Esophagus squamous epithelium (tissue), 4 donors: ENCODE measurements at regions not wholly inside any gene's neighbourhood (a gene's known extent, or its start where the extent isn't known, plus 50 kb on each side); places are given as distances from the start of the nearest gene placed in this dataset.

Experiments
- POLR2A ChIP-seq, 4 donors: fragments of 450-650 bp; IDR thresholded peaks; one replicate each; pipeline ENCODE4 v1.6.1; 2017; ENCODE audit warnings: antibody characterized with exemption in 4 of 4, mild to moderate bottlenecking in 4 of 4, moderate library complexity in 3 of 4
- TF ChIP-seq, protein P1 (sequence below), 6 experiments: fragments of 450-650 bp in 4 of 6; fragments of 200-600 bp in 2 of 6; sonication (generic) in 2 of 6; IDR thresholded peaks; one replicate each; pipeline ENCODE4 v1.5.1; 2016 to 2019; ENCODE audit warnings: antibody characterized with exemption in 6 of 6, mild to moderate bottlenecking in 4 of 6, moderate library complexity in 4 of 6

DNA sequence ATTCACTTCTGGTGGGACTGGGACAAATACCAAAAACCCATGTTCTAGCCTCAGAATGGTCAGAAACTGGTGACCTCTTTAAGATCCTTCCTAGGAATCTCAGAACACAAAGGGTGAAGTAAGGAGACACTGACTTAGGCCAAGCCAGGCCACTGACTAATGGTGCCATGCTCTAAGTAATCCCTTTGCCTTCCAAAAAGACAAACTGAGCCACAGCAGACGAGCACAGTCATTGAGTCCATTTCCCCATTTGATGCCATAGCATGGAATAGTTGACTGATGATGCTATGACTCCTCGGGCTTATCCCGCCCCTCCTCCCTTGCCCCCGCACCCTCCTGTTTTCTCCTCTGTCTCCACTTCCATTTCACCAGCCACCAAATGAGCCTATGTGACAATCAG lies 145.8 kb upstream of the ZNF648 start:
- TF ChIP-seq, protein P1, sequence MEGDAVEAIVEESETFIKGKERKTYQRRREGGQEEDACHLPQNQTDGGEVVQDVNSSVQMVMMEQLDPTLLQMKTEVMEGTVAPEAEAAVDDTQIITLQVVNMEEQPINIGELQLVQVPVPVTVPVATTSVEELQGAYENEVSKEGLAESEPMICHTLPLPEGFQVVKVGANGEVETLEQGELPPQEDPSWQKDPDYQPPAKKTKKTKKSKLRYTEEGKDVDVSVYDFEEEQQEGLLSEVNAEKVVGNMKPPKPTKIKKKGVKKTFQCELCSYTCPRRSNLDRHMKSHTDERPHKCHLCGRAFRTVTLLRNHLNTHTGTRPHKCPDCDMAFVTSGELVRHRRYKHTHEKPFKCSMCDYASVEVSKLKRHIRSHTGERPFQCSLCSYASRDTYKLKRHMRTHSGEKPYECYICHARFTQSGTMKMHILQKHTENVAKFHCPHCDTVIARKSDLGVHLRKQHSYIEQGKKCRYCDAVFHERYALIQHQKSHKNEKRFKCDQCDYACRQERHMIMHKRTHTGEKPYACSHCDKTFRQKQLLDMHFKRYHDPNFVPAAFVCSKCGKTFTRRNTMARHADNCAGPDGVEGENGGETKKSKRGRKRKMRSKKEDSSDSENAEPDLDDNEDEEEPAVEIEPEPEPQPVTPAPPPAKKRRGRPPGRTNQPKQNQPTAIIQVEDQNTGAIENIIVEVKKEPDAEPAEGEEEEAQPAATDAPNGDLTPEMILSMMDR (IDR thresholded peaks at IDR 0.05), result no peak
- no peak for TF ChIP-seq POLR2A (IDR thresholded peaks at IDR 0.05)
